ENCODE measurements at regions not wholly inside any gene's neighbourhood (a gene's known extent, or its start where the extent isn't known, plus 50 kb on each side); places are given as distances from the start of the nearest gene placed in this dataset.
"Not testable (repeated sequence)": the region's sequence is repeated elsewhere in the genome, so short reads cannot be mapped to it uniquely, and the experiment has no call there.

DNA sequence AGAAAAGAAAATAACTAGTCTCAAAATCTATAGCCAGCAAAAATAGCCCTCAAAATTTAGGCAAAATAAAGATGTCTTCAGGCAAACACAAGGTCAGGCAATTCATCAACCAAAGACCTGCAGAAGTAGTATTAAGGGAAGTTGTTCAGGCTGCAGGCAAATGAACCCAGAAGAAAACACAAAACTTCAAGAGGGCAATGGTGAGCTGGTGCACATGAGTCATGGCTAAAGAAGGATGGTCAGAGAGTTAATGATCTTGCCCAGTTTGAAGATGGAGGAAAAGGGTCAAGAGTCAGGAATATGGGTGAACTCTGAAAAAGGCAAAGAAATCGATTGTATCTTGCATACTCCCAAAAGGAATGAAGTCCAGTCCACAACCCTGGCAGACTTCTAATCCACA is 83.1 kb upstream of the FAT4 start:
- TF ChIP-seq, protein P1, sequence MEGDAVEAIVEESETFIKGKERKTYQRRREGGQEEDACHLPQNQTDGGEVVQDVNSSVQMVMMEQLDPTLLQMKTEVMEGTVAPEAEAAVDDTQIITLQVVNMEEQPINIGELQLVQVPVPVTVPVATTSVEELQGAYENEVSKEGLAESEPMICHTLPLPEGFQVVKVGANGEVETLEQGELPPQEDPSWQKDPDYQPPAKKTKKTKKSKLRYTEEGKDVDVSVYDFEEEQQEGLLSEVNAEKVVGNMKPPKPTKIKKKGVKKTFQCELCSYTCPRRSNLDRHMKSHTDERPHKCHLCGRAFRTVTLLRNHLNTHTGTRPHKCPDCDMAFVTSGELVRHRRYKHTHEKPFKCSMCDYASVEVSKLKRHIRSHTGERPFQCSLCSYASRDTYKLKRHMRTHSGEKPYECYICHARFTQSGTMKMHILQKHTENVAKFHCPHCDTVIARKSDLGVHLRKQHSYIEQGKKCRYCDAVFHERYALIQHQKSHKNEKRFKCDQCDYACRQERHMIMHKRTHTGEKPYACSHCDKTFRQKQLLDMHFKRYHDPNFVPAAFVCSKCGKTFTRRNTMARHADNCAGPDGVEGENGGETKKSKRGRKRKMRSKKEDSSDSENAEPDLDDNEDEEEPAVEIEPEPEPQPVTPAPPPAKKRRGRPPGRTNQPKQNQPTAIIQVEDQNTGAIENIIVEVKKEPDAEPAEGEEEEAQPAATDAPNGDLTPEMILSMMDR (IDR thresholded peaks at IDR 0.05; ENCODE audit: insufficient read depth, low read length, severe bottlenecking) = no peak
- FAIRE-seq = no peak
- H3K36me3 ChIP-seq (ENCODE audit: control insufficient read depth, insufficient read depth, low read length) = no peaks in the 10 kb centered on the region
- no peaks in the 10 kb centered on the region for H3K27me3 ChIP-seq (ENCODE audit: control insufficient read depth, insufficient read depth, low read length)
- no peak overlapping the region for H3K4me3 ChIP-seq (ENCODE audit: low read depth, low read length)
- no peak for DNase-seq (ENCODE audit: low read depth)

DNA sequence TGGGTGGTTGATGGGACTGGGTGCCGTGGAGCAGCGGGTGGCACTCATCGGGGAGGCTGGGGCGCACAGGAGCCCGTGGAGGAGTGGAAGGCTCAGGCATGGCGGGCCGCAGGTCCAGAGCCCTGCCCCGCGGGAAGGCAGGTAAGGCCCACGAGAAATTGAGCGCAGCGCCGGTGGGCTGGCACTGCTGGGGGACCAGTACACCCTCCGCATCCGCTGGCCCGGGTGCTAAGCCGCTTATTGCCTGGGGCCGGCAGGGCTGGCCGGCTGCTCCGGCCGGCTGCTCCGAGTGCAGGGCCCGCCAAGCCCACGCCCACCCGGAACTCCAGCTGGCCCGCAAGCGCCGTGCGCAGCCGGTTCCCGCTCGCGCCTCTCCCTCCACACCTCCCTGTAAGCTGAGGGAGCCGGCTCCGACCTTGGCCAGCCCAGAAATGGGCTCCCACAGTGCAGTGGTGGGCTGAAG is 85.1 kb upstream of the FAT4 start:
- Histone ChIP-seq H3K27me3 (ENCODE audit: control insufficient read depth, insufficient read depth, low read length) (no peaks in the 10 kb centered on the region), H3K4me3 (ENCODE audit: low read depth, low read length) (no peak overlapping the region), H3K36me3 (ENCODE audit: control insufficient read depth, insufficient read depth, low read length) (no peaks in the 10 kb centered on the region)
- TF ChIP-seq, protein P1 (IDR thresholded peaks at IDR 0.05; ENCODE audit: insufficient read depth, low read length, severe bottlenecking) = no peak
- DNase-seq (ENCODE audit: low read depth) (no peak), FAIRE-seq (no peak)

DNA sequence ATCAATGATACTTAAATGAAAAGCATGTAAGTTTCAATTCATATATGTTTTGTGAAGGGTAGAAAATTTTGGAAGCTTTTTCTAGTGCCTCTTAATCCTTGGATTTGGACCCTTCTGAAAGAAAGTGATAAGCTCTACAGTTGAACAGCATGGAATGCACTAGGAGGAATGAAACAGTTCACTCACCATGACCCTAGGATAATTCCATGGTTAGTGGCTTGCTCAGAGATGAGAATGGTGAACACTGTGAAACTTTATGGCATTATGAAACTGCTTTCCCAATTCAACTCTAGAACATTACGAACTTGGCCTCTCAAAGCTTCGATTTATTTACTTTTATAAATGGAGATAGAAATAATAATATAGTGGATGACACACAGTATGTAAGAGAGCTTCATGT is 88.9 kb upstream of the FAT4 start:
- TF ChIP-seq, protein P1 (IDR thresholded peaks at IDR 0.05; ENCODE audit: insufficient read depth, low read length, severe bottlenecking) = no peak
- Histone ChIP-seq H3K27me3 (ENCODE audit: control insufficient read depth, insufficient read depth, low read length) (no peaks in the 10 kb centered on the region), H3K36me3 (ENCODE audit: control insufficient read depth, insufficient read depth, low read length) (no peaks in the 10 kb centered on the region), H3K4me3 (ENCODE audit: low read depth, low read length) (no peak overlapping the region)
- FAIRE-seq (no peak), DNase-seq (ENCODE audit: low read depth) (no peak)

DNA sequence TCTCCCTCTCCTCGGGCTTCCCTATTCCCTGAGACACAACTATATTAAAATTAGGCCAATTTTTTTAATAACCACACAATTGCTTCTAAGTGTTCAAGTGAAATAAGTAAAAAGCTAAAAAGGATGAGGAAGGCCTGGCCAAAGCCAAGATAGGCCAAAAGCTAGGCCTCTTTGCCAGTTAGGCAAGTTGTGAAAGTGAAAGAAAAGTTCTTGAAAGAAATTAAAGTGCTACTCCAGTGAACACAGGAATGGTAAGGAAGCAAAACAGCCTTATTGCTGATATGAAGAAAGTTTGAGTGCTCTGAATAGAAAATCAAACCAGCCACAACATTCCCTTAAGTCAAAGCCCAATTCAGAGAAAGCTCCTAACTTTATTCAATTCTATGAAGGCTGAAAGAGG is 114.2 kb upstream of the FAT4 start:
- FAIRE-seq = no peak
- Histone ChIP-seq H3K27me3 (ENCODE audit: control insufficient read depth, insufficient read depth, low read length) (no peaks in the 10 kb centered on the region), H3K36me3 (ENCODE audit: control insufficient read depth, insufficient read depth, low read length) (no peaks in the 10 kb centered on the region), H3K4me3 (ENCODE audit: low read depth, low read length) (no peak overlapping the region)
- DNase-seq (ENCODE audit: low read depth) = no peak
- TF ChIP-seq, protein P1 (IDR thresholded peaks at IDR 0.05; ENCODE audit: insufficient read depth, low read length, severe bottlenecking) = no peak

DNA sequence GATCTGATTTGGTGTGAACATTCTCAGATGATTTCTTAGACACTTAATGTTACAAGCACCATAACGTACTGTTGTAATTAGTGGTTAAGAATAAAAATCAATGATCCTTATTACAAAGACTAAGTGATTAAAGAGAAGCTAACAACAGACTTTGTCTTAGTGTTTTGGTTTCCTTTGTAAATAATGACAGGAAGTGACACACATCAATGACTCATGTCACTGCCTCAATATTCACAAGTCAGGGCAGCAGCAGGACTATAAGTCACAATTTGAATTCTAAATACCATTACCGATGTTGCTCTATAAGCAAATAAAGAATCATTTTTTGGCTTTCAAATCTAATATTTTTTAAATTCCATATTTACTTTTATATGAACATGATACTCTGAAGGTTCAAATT is 115.8 kb upstream of the FAT4 start:
- Histone ChIP-seq H3K36me3 (ENCODE audit: control insufficient read depth, insufficient read depth, low read length) (no peaks in the 10 kb centered on the region), H3K27me3 (ENCODE audit: control insufficient read depth, insufficient read depth, low read length) (no peaks in the 10 kb centered on the region), H3K4me3 (ENCODE audit: low read depth, low read length) (no peak overlapping the region)
- FAIRE-seq (no peak), DNase-seq (ENCODE audit: low read depth) (peak; percentile 94)
- TF ChIP-seq, protein P1 (IDR thresholded peaks at IDR 0.05; ENCODE audit: insufficient read depth, low read length, severe bottlenecking) = no peak

DNA sequence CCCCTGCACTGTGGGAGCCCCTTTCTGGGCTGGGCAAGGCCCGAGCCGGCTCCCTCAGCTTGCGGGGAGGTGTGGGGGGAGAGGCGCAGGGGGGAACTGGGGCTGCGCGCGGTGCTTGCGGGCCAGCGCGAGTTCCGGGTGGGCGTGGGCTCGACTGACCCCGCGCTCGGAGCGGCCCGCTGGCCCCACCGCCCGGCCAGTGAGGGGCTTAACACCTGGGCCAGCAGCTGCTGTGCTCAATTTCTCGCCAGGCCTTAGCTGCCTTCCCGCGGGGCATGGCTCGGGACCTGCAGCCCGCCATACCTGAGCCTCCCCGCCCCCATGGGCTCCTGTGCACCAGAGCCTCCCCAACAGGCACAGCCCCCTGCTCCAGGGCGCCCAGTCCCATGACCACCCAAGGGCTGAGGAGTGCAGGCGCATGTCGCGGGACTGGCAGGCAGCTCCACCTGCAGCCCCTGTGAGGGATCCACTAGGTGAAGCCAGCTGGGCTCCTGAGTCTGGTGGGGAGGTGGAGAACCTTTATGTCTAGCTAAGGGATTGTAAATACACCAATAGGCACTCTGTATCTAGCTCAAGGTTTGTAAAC is 122.8 kb upstream of the FAT4 start:
- H3K27me3 ChIP-seq (ENCODE audit: control insufficient read depth, insufficient read depth, low read length); FAIRE-seq; H3K36me3 ChIP-seq (ENCODE audit: control insufficient read depth, insufficient read depth, low read length); DNase-seq (ENCODE audit: low read depth); H3K4me3 ChIP-seq (ENCODE audit: low read depth, low read length): not testable (repeated sequence)

Data from bronchial epithelial cell (primary cell).